ENCODE measurements at regions not wholly inside any gene's neighbourhood (a gene's known extent, or its start where the extent isn't known, plus 50 kb on each side); places are given as distances from the start of the nearest gene placed in this dataset.

DNA sequence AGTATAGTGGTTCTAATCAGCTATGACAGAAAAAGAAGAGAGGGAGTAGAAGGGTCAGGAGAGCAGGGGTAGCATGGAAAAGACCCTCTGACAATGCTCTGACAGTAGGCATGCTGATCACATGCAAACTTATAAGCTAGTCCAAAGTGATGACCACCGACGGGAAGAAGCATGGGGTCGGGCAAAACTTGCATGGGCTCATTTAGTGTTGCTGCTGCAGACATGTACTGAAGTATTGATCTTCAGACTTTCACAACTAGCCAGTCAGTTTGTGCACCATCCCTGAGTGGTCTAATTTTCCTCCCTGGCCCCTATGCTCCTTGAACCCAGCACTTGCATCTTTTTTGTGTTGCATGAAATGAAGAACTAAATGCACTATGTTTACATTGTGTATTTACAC lies 225.4 kb downstream of the SYK start:
- no peak for TF ChIP-seq POLR2AphosphoS5 (IDR thresholded peaks at IDR 0.05; ENCODE audit: borderline replicate concordance, low read depth, low read length)
- TF ChIP-seq EZH2 (IDR thresholded peaks at IDR 0.05): no peak
